HPDE6-E6E7 (cell line): ENCODE measurements at regions not wholly inside any gene's neighbourhood (a gene's known extent, or its start where the extent isn't known, plus 50 kb on each side); places are given as distances from the start of the nearest gene placed in this dataset.

ENCODE experiments used
- DNase-seq: peaks from one replicate; pipeline ENCODE4 v3.0.0; 2011; ENCODE audit warnings: missing footprints; ENCODE audit errors: extremely low spot score

- DNase-seq = no peak
These were observed 371.4 kb downstream of the TMEM232 start for GRCh38 chr5:110354915-110355644.

- no peak for DNase-seq
These were observed 369.8 kb downstream of the TMEM232 start for GRCh38 chr5:110356677-110357076.

GRCh38 chr5:110359221-110359620 lies 367.2 kb downstream of the TMEM232 start:
- no peak for DNase-seq

GRCh38 chr5:110361471-110361870 lies 365.0 kb downstream of the TMEM232 start:
- no peak for DNase-seq

GRCh38 chr5:110362261-110362660 lies 364.2 kb downstream of the TMEM232 start:
- no peak for DNase-seq

- no peak for DNase-seq
These were observed 359.8 kb downstream of the TMEM232 start for GRCh38 chr5:110366716-110367115.
